Glomerular visceral epithelial cell (primary cell): ENCODE measurements at regions not wholly inside any gene's neighbourhood (a gene's known extent, or its start where the extent isn't known, plus 50 kb on each side); places are given as distances from the start of the nearest gene placed in this dataset.

Experiments used
- DNase-seq: peaks from one replicate; pipeline ENCODE4 v3.0.0-alpha.2; 2016; ENCODE audit errors: extremely low spot score

GRCh38 chr2:144242311-144242710, 277.6 kb downstream of the ZEB2 start:
- no peak for DNase-seq

- DNase-seq = no peak
Observed at GRCh38 chr2:144241801-144242200, 278.1 kb downstream of the ZEB2 start.

- DNase-seq = no peak
Observed at GRCh38 chr2:144240656-144241339, 279.1 kb downstream of the ZEB2 start.

- DNase-seq = no peak
Observed at GRCh38 chr2:144239726-144240125, 280.2 kb downstream of the ZEB2 start.

GRCh38 chr2:144239306-144239705, 280.6 kb downstream of the ZEB2 start:
- no peak for DNase-seq

- DNase-seq = no peak
Observed at GRCh38 chr2:144237830-144238627, 281.9 kb downstream of the ZEB2 start.

- DNase-seq = no peak
Observed at GRCh38 chr2:144237108-144237507, 282.8 kb downstream of the ZEB2 start.

GRCh38 chr2:144235050-144235449, 284.9 kb downstream of the ZEB2 start:
- DNase-seq = no peak

- DNase-seq = no peak
Observed at GRCh38 chr2:144234542-144234871, 285.4 kb downstream of the ZEB2 start.

- no peak for DNase-seq
Observed at GRCh38 chr2:144233733-144234541, 286.0 kb downstream of the ZEB2 start.

- no peak for DNase-seq
Observed at GRCh38 chr2:144233317-144233716, 286.6 kb downstream of the ZEB2 start.

- peak; percentile 23 for DNase-seq
Observed at GRCh38 chr2:144230448-144231085, 289.4 kb downstream of the ZEB2 start.

- DNase-seq = no peak
Observed at GRCh38 chr2:144230033-144230432, 289.9 kb downstream of the ZEB2 start.

GRCh38 chr2:144229296-144229695, 290.6 kb downstream of the ZEB2 start:
- DNase-seq = no peak

- no peak for DNase-seq
Observed at GRCh38 chr2:144227427-144228105, 292.4 kb downstream of the ZEB2 start.

GRCh38 chr2:144225076-144225475, 294.8 kb downstream of the ZEB2 start:
- no peak for DNase-seq

GRCh38 chr2:144224472-144224871, 295.4 kb downstream of the ZEB2 start:
- no peak for DNase-seq

GRCh38 chr2:144219979-144220378, 299.9 kb downstream of the ZEB2 start:
- DNase-seq = no peak

- DNase-seq = no peak
Observed at GRCh38 chr2:144217853-144218633, 301.9 kb downstream of the ZEB2 start.
